ENCODE measurements at regions not wholly inside any gene's neighbourhood (a gene's known extent, or its start where the extent isn't known, plus 50 kb on each side); places are given as distances from the start of the nearest gene placed in this dataset.

GRCh38 chrX:39595977-39596376, 501.8 kb downstream of the BCOR start:
- DNase-seq (ENCODE audit: low spot score in 2 of 2) = no peak
- Histone ChIP-seq H3K27ac (no peak overlapping the region), H3K9me3 (no peaks in the 10 kb centered on the region), H3K36me3 (no peaks in the 10 kb centered on the region), H3K4me3 (no peak overlapping the region), H3K27me3 (peaks cover 0 to 62% of the 10 kb centered on the region in 2 donors), H3K4me1 (no peaks in the 10 kb centered on the region)
- intact Hi-C loops (cut with DNase I; ENCODE audit: low total_unique reads) = no loop called here
- no peak for TF ChIP-seq CTCF (IDR thresholded peaks at IDR 0.05)
- no peak for TF ChIP-seq POLR2A (IDR thresholded peaks at IDR 0.05)
- no peak for TF ChIP-seq POLR2AphosphoS5 (IDR thresholded peaks at IDR 0.05)

GRCh38 chrX:39596437-39596836, 501.3 kb downstream of the BCOR start:
- H3K27me3 ChIP-seq = peaks cover 0 to 60% of the 10 kb centered on the region in 2 donors
- no peaks in the 10 kb centered on the region for H3K9me3 ChIP-seq
- no peaks in the 10 kb centered on the region for H3K4me1 ChIP-seq
- no peak for DNase-seq (ENCODE audit: low spot score in 2 of 2)
- intact Hi-C loops (cut with DNase I; ENCODE audit: low total_unique reads) = no loop called here
- H3K36me3 ChIP-seq = no peaks in the 10 kb centered on the region
- no peak for TF ChIP-seq CTCF (IDR thresholded peaks at IDR 0.05)
- no peak for TF ChIP-seq POLR2A (IDR thresholded peaks at IDR 0.05)
- TF ChIP-seq POLR2AphosphoS5 (IDR thresholded peaks at IDR 0.05) = no peak
- H3K27ac ChIP-seq = no peak overlapping the region
- no peak overlapping the region for H3K4me3 ChIP-seq

- TF ChIP-seq POLR2AphosphoS5 (IDR thresholded peaks at IDR 0.05) (no peak), POLR2A (IDR thresholded peaks at IDR 0.05) (no peak), CTCF (IDR thresholded peaks at IDR 0.05) (no peak)
- Histone ChIP-seq H3K36me3 (no peaks in the 10 kb centered on the region), H3K4me3 (no peak overlapping the region), H3K27ac (no peak overlapping the region), H3K9me3 (no peaks in the 10 kb centered on the region), H3K4me1 (no peaks in the 10 kb centered on the region), H3K27me3 (peaks cover 0 to 60% of the 10 kb centered on the region in 2 donors)
- no peak for DNase-seq (ENCODE audit: low spot score in 2 of 2)
- intact Hi-C loops (cut with DNase I; ENCODE audit: low total_unique reads) = no loop called here
Observed at GRCh38 chrX:39599339-39599738, 498.4 kb downstream of the BCOR start.

- Histone ChIP-seq H3K9me3 (no peaks in the 10 kb centered on the region), H3K27me3 (peaks cover 0 to 65% of the 10 kb centered on the region in 2 donors), H3K4me1 (no peaks in the 10 kb centered on the region), H3K27ac (no peak overlapping the region), H3K36me3 (no peaks in the 10 kb centered on the region), H3K4me3 (no peak overlapping the region)
- intact Hi-C loops (cut with DNase I; ENCODE audit: low total_unique reads) = no loop called here
- no peak for TF ChIP-seq POLR2A (IDR thresholded peaks at IDR 0.05)
- no peak for TF ChIP-seq POLR2AphosphoS5 (IDR thresholded peaks at IDR 0.05)
- no peak for DNase-seq (ENCODE audit: low spot score in 2 of 2)
Observed at GRCh38 chrX:39600222-39600621, 497.5 kb downstream of the BCOR start.

- intact Hi-C loops (cut with DNase I; ENCODE audit: low total_unique reads) = no loop called here
- no peak for DNase-seq (ENCODE audit: low spot score in 2 of 2)
- Histone ChIP-seq H3K4me3 (no peak overlapping the region), H3K27me3 (peaks cover 0 to 54% of the 10 kb centered on the region in 2 donors), H3K36me3 (no peaks in the 10 kb centered on the region), H3K27ac (no peak overlapping the region), H3K9me3 (peaks cover 0 to 2% of the 10 kb centered on the region in 2 donors), H3K4me1 (no peaks in the 10 kb centered on the region)
- TF ChIP-seq CTCF (IDR thresholded peaks at IDR 0.05) (no peak), POLR2AphosphoS5 (IDR thresholded peaks at IDR 0.05) (no peak), POLR2A (IDR thresholded peaks at IDR 0.05) (no peak)
Observed at GRCh38 chrX:39601231-39602177, 496.3 kb downstream of the BCOR start.
